ENCODE measurements at regions not wholly inside any gene's neighbourhood (a gene's known extent, or its start where the extent isn't known, plus 50 kb on each side); places are given as distances from the start of the nearest gene placed in this dataset.

- TF ChIP-seq, protein P1, sequence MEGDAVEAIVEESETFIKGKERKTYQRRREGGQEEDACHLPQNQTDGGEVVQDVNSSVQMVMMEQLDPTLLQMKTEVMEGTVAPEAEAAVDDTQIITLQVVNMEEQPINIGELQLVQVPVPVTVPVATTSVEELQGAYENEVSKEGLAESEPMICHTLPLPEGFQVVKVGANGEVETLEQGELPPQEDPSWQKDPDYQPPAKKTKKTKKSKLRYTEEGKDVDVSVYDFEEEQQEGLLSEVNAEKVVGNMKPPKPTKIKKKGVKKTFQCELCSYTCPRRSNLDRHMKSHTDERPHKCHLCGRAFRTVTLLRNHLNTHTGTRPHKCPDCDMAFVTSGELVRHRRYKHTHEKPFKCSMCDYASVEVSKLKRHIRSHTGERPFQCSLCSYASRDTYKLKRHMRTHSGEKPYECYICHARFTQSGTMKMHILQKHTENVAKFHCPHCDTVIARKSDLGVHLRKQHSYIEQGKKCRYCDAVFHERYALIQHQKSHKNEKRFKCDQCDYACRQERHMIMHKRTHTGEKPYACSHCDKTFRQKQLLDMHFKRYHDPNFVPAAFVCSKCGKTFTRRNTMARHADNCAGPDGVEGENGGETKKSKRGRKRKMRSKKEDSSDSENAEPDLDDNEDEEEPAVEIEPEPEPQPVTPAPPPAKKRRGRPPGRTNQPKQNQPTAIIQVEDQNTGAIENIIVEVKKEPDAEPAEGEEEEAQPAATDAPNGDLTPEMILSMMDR (IDR thresholded peaks at IDR 0.05; ENCODE audit: low read depth, low read length, poor library complexity, severe bottlenecking): no peak
- no peak for TF ChIP-seq EZH2phosphoT487 (IDR thresholded peaks at IDR 0.05; ENCODE audit: borderline replicate concordance, low read length)
Measured at GRCh38 chr16:79844603-79845002, 244.1 kb upstream of the MAF start.

All from DOHH2 (cell line).